ENCODE measurements at regions not wholly inside any gene's neighbourhood (a gene's known extent, or its start where the extent isn't known, plus 50 kb on each side); places are given as distances from the start of the nearest gene placed in this dataset.

GRCh38 chr19:16002406-16003384 lies 53.9 kb downstream of the OR10H4 start:
- TF ChIP-seq CTCF (IDR thresholded peaks at IDR 0.05; ENCODE audit: extremely low read depth in 1 of 2, insufficient read depth in 1 of 2, low read depth in 1 of 2, low read length in 2 of 2) (no peak), POLR2AphosphoS5 (IDR thresholded peaks at IDR 0.05; ENCODE audit: insufficient read depth, low read depth, low read length) (no peak), MAX (IDR thresholded peaks at IDR 0.05; ENCODE audit: insufficient read depth, insufficient read length) (no peak), POLR2A (IDR thresholded peaks at IDR 0.05; ENCODE audit: low read depth, low read length) (no peak), MYC (IDR thresholded peaks at IDR 0.05; ENCODE audit: low read depth, low read length) (no peak)
